WTC11 (cell line): ENCODE measurements at regions not wholly inside any gene's neighbourhood (a gene's known extent, or its start where the extent isn't known, plus 50 kb on each side); places are given as distances from the start of the nearest gene placed in this dataset.
"Not testable (repeated sequence)": the region's sequence is repeated elsewhere in the genome, so short reads cannot be mapped to it uniquely, and the experiment has no call there.

Experiments
- ATAC-seq: fragments of 200-7000 bp; cut with Tn5 transposase; 2 replicates; pipeline ENCODE4 v1.10.0; 2021; ENCODE audit warnings: mild to moderate bottlenecking, moderate library complexity
- CTCF ChIA-PET: fragments of 300-600 bp; sonication (Branson Sonifier 250); formaldehyde crosslinking; loops from one replicate; lab custom pipeline; 2021; ENCODE audit warnings: antibody characterized with exemption; lab: Charles Lee
- POLR2A ChIA-PET: fragments of 350-600 bp; sonication (Branson Sonifier 250); formaldehyde crosslinking; loops from one replicate; lab custom pipeline; 2021; ENCODE audit warnings: antibody characterized with exemption; lab: Charles Lee
- DNase-seq: peaks from one replicate; pipeline ENCODE4 v3.0.0; 2021; ENCODE audit warnings: low spot score
- H3K27ac Mint-ChIP-seq: 2 replicates; pipeline ENCODE4 v1.8.0; 2021; ENCODE audit warnings: mixed read lengths
- H3K27me3 Mint-ChIP-seq: 2 replicates; pipeline ENCODE4 v1.8.0; 2021; ENCODE audit warnings: low read depth, mild to moderate bottlenecking, moderate library complexity, mixed read lengths
- H3K36me3 Mint-ChIP-seq: 2 replicates; pipeline ENCODE4 v1.8.0; 2021; ENCODE audit warnings: mixed read lengths
- H3K4me1 Mint-ChIP-seq: 2 replicates; pipeline ENCODE4 v1.8.0; 2022; ENCODE audit warnings: mixed read lengths
- H3K4me3 Mint-ChIP-seq: 2 replicates; pipeline ENCODE4 v1.8.0; 2021; ENCODE audit warnings: mild to moderate bottlenecking, moderate library complexity, mixed read lengths
- H3K9me3 Mint-ChIP-seq: 2 replicates; pipeline ENCODE4 v1.8.0; 2021; ENCODE audit warnings: mixed read lengths
- CREM ChIP-seq: sonication (generic); formaldehyde crosslinking; IDR thresholded peaks from 2 replicates; pipeline ENCODE4 v1.8.1; 2022; ENCODE audit warnings: mild to moderate bottlenecking, missing genetic modification reagents, moderate library complexity
- E2F1 ChIP-seq: sonication (generic); formaldehyde crosslinking; IDR thresholded peaks from 2 replicates; pipeline ENCODE4 v1.8.0; 2022; ENCODE audit warnings: mild to moderate bottlenecking, missing genetic modification reagents
- E2F4 ChIP-seq: sonication (generic); formaldehyde crosslinking; IDR thresholded peaks from 2 replicates; pipeline ENCODE4 v1.8.1; 2022; ENCODE audit warnings: low read depth, mild to moderate bottlenecking, moderate library complexity, missing genetic modification reagents, borderline replicate concordance
- ELF4 ChIP-seq: sonication (generic); formaldehyde crosslinking; IDR thresholded peaks from 2 replicates; pipeline ENCODE4 v1.8.1; 2022; ENCODE audit warnings: low read depth, mild to moderate bottlenecking, moderate library complexity, missing genetic modification reagents
- FOXP1 ChIP-seq: sonication (generic); formaldehyde crosslinking; IDR thresholded peaks from 2 replicates; pipeline ENCODE4 v1.8.0; 2022; ENCODE audit warnings: missing genetic modification reagents, mild to moderate bottlenecking, moderate library complexity, borderline replicate concordance
- MAX ChIP-seq: sonication (generic); formaldehyde crosslinking; IDR thresholded peaks from 2 replicates; pipeline ENCODE4 v1.8.0; 2022; ENCODE audit warnings: mild to moderate bottlenecking, missing genetic modification reagents
- NFYB ChIP-seq: sonication (generic); formaldehyde crosslinking; conservative IDR thresholded peaks from 2 replicates; pipeline ENCODE4 v1.8.0; 2022; ENCODE audit warnings: low read depth, missing genetic modification reagents
- NR2C2 ChIP-seq: sonication (generic); formaldehyde crosslinking; IDR thresholded peaks from 2 replicates; pipeline ENCODE4 v1.8.0; 2022; ENCODE audit warnings: mild to moderate bottlenecking, missing genetic modification reagents
- PRRX2 ChIP-seq: fragments of 250-450 bp; sonication (Bioruptor Pico); IDR thresholded peaks from 2 replicates; pipeline ENCODE4 v1.8.0; 2021; ENCODE audit warnings: mild to moderate bottlenecking
- RORB ChIP-seq: fragments of 250-450 bp; sonication (Bioruptor Pico); IDR thresholded peaks from 2 replicates; pipeline ENCODE4 v1.9.0; 2021; ENCODE audit warnings: mild to moderate bottlenecking
- SMAD4 ChIP-seq: sonication (generic); formaldehyde crosslinking; IDR thresholded peaks from 2 replicates; pipeline ENCODE4 v1.8.0; 2022; ENCODE audit warnings: mild to moderate bottlenecking, missing genetic modification reagents
- ZNF121 ChIP-seq: sonication (generic); formaldehyde crosslinking; IDR thresholded peaks from 2 replicates; pipeline ENCODE4 v1.8.0; 2023; ENCODE audit warnings: missing genetic modification reagents
- ZNF138 ChIP-seq: sonication (generic); formaldehyde crosslinking; conservative IDR thresholded peaks from 2 replicates; pipeline ENCODE4 v1.8.1; 2022; ENCODE audit warnings: mild to moderate bottlenecking, moderate library complexity, missing genetic modification reagents
- ZNF263 ChIP-seq: sonication (generic); formaldehyde crosslinking; IDR thresholded peaks from 2 replicates; pipeline ENCODE4 v1.8.1; 2022; ENCODE audit warnings: low read depth, mild to moderate bottlenecking, moderate library complexity, missing genetic modification reagents
- ZNF317 ChIP-seq: sonication (generic); formaldehyde crosslinking; IDR thresholded peaks from 2 replicates; pipeline ENCODE4 v1.8.1; 2023; ENCODE audit warnings: low read depth, mild to moderate bottlenecking, moderate library complexity, missing genetic modification reagents, borderline replicate concordance
- ZNF671 ChIP-seq: fragments of 250-450 bp; sonication (Bioruptor Pico); IDR thresholded peaks from 2 replicates; pipeline ENCODE4 v1.8.0; 2021; ENCODE audit warnings: mild to moderate bottlenecking
- TF ChIP-seq, protein P1 (sequence below): fragments of 250-450 bp; sonication (Bioruptor Pico); conservative IDR thresholded peaks from 2 replicates; pipeline ENCODE4 v1.9.0; 2021; ENCODE audit warnings: mild to moderate bottlenecking
- TF ChIP-seq, protein P2 (sequence below): sonication (generic); formaldehyde crosslinking; IDR thresholded peaks from 2 replicates; pipeline ENCODE4 v1.8.1; 2022; ENCODE audit warnings: mild to moderate bottlenecking, moderate library complexity, missing genetic modification reagents

DNA sequence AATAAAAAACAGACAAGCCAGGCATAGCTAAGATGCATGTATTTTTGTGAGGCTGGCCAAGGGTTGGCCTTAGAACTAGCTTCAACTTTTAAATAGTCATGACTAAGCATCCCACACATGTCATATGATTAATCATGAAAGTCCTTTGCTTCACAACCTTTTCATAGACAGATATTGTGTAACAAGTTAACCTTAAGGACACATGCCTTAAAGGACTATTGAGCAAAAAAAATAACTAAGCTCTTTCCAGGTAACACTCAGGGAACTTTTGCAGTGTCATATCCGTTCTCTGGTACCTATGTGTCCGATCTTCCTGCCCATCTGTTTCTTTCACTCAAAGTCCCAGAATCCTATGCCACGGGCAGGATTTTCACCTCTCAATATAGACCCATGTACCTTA lies 498.4 kb downstream of the STK39 start:
- POLR2A ChIA-PET, result no interaction called here
- Mint-ChIP-seq H3K27me3 (no peaks in the 10 kb centered on the region), H3K36me3 (no peaks in the 10 kb centered on the region), H3K27ac (peak overlapping the region; percentile 57; the same call in 1 of the 2 replicates), H3K9me3 (no peaks in the 10 kb centered on the region), H3K4me1 (peaks cover 34% of the 10 kb centered on the region), H3K4me3 (no peak overlapping the region)
- ATAC-seq (no peak), DNase-seq (no peak)
- CTCF ChIA-PET, result no interaction called here
- TF ChIP-seq, protein P1, sequence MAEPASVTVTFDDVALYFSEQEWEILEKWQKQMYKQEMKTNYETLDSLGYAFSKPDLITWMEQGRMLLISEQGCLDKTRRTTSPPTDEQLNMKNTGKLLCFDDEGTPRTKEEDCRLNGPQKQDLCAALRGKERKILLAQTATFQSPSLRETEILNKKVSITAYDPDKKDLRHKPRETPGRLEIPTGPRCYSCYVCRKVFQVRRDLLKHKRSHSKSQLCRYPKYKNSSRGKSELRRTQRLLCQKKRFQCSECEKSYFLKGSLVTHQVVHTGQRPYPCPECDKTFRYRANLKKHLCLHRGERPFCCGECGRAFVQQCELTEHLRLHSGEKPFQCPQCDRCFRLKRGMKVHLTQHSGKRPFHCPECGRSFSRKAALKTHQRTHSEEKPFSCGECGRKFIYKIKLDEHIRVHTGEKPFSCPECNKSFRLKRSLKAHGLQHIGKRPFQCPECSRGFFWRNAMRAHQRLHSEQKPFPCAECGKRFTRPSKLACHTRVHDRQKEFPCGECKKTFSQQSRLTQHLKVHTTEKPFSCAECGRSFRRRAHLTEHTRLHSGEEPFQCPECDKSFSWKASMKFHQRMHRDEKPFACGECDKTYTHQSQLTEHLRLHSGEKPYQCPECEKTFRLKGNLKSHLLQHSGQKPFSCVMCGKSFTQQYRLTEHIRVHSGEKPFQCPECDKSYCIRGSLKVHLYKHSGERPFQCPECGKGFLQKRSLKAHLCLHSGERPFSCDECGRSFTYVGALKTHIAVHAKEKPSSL (CRISPR knock-in tag), result no peak
- no peak for TF ChIP-seq RORB
- TF ChIP-seq NR2C2 (CRISPR knock-in tag), result no peak
- no peak for TF ChIP-seq FOXP1

DNA sequence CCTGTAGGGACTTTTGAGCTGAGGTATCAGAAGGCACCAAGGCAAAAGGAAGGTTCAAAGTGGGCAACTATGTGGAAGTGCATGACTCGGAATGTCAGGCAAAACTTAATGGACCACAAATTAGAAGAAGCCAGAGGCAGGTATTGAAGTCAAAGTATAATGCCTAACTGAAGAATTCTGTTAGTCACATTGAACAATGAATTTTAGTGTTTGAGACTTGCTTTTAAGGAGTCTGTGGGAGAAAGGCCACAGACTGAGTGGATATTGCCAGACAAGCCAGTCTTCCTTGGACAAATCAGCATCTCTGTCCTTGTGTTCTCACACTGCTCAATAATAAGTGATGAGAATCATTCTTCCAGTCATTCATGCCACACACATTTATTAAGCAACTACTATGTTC lies 498.9 kb downstream of the STK39 start:
- POLR2A ChIA-PET, result no interaction called here
- H3K4me3 Mint-ChIP-seq, result no peak overlapping the region
- CTCF ChIA-PET, result no interaction called here
- peaks cover 29% of the 10 kb centered on the region for H3K4me1 Mint-ChIP-seq
- no peak for ATAC-seq
- TF ChIP-seq ZNF121 (CRISPR knock-in tag) (no peak), ZNF138 (CRISPR knock-in tag) (no peak), ZNF263 (CRISPR knock-in tag) (no peak), CREM (CRISPR knock-in tag) (no peak), PRRX2 (CRISPR knock-in tag) (no peak), SMAD4 (CRISPR knock-in tag) (no peak), MAX (no peak), NFYB (CRISPR knock-in tag) (no peak), E2F1 (CRISPR knock-in tag) (no peak), ZNF671 (CRISPR knock-in tag) (no peak), ZNF317 (CRISPR knock-in tag) (no peak)
- TF ChIP-seq, protein P1 (CRISPR knock-in tag), result no peak
- TF ChIP-seq, protein P2, sequence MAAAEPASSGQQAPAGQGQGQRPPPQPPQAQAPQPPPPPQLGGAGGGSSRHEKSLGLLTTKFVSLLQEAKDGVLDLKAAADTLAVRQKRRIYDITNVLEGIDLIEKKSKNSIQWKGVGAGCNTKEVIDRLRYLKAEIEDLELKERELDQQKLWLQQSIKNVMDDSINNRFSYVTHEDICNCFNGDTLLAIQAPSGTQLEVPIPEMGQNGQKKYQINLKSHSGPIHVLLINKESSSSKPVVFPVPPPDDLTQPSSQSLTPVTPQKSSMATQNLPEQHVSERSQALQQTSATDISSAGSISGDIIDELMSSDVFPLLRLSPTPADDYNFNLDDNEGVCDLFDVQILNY (CRISPR knock-in tag), result no peak
- H3K27me3 Mint-ChIP-seq, result no peaks in the 10 kb centered on the region
- H3K27ac Mint-ChIP-seq, result peak overlapping the region; percentile 29; the same call in 1 of the 2 replicates
- DNase-seq, result no peak
- no peaks in the 10 kb centered on the region for H3K36me3 Mint-ChIP-seq
- H3K9me3 Mint-ChIP-seq, result no peaks in the 10 kb centered on the region

GRCh38 chr2:167745667-167746066 lies 501.7 kb downstream of the STK39 start:
- Mint-ChIP-seq H3K9me3 (no peaks in the 10 kb centered on the region), H3K4me1 (peaks cover 10% of the 10 kb centered on the region; the same call in 1 of the 2 replicates), H3K4me3 (no peak overlapping the region), H3K36me3 (no peaks in the 10 kb centered on the region), H3K27me3 (no peaks in the 10 kb centered on the region), H3K27ac (no peak overlapping the region)
- TF ChIP-seq ELF4 (CRISPR knock-in tag), result no peak
- no peak for TF ChIP-seq E2F4
- ChIA-PET CTCF (no interaction called here), POLR2A (no interaction called here)
- ATAC-seq, result no peak
- DNase-seq, result no peak

- not testable (repeated sequence) for H3K36me3 Mint-ChIP-seq, ATAC-seq, H3K27me3 Mint-ChIP-seq, H3K27ac Mint-ChIP-seq, DNase-seq, H3K9me3 Mint-ChIP-seq, H3K4me3 Mint-ChIP-seq, H3K4me1 Mint-ChIP-seq
- ChIA-PET CTCF (interaction anchor here (1.0 kb wide), 1 partner anchor 105 kb away, joined by 3 read pairs; no protein-coding TSS in a partner anchor), POLR2A (interaction anchor here (1.2 kb wide), 1 partner anchor 16 kb away, joined by 3 read pairs; no protein-coding TSS in a partner anchor)
Measured at GRCh38 chr2:167739921-167740320, 507.5 kb downstream of the STK39 start.
